ENCODE measurements at regions not wholly inside any gene's neighbourhood (a gene's known extent, or its start where the extent isn't known, plus 50 kb on each side); places are given as distances from the start of the nearest gene placed in this dataset.

GRCh38 chr18:78698914-78699313, 280.7 kb upstream of the SALL3 start:
- Histone ChIP-seq H3K4me1 (no peaks in the 10 kb centered on the region), H3K27me3 (peaks cover 0 to 16% of the 10 kb centered on the region in 2 donors), H3K4me3 (no peak overlapping the region), H3K36me3 (no peaks in the 10 kb centered on the region), H3K27ac (no peak overlapping the region), H3K9me3 (no peaks in the 10 kb centered on the region)
- no peak for ATAC-seq
- intact Hi-C loops (cut with DNase I): no loop called here
- TF ChIP-seq CTCF (IDR thresholded peaks at IDR 0.05): no peak
- DNase-seq: peak in 1 of 4 donors; percentile 9

GRCh38 chr18:78699499-78699898, 280.1 kb upstream of the SALL3 start:
- ATAC-seq (no peak), DNase-seq (peak in 1 of 4 donors; percentile 35)
- intact Hi-C loops (cut with DNase I): no loop called here
- H3K27me3 ChIP-seq: peaks cover 0 to 16% of the 10 kb centered on the region in 2 donors
- no peaks in the 10 kb centered on the region for H3K36me3 ChIP-seq
- H3K9me3 ChIP-seq: no peaks in the 10 kb centered on the region
- no peaks in the 10 kb centered on the region for H3K4me1 ChIP-seq
- no peak overlapping the region for H3K27ac ChIP-seq
- no peak for TF ChIP-seq CTCF (IDR thresholded peaks at IDR 0.05)
- no peak overlapping the region for H3K4me3 ChIP-seq

GRCh38 chr18:78701771-78702396, 277.7 kb upstream of the SALL3 start:
- intact Hi-C loops (cut with DNase I): no loop called here
- peaks cover 0 to 16% of the 10 kb centered on the region in 2 donors for H3K27me3 ChIP-seq
- no peak for DNase-seq
- H3K4me3 ChIP-seq: no peak overlapping the region
- peaks cover 0 to 6% of the 10 kb centered on the region in 2 donors for H3K9me3 ChIP-seq
- H3K4me1 ChIP-seq: no peaks in the 10 kb centered on the region
- no peak for TF ChIP-seq CTCF (IDR thresholded peaks at IDR 0.05)
- no peak for ATAC-seq
- H3K36me3 ChIP-seq: no peaks in the 10 kb centered on the region
- H3K27ac ChIP-seq: no peak overlapping the region

- H3K9me3 ChIP-seq: peaks cover 0 to 17% of the 10 kb centered on the region in 2 donors
- ATAC-seq: no peak
- H3K4me3 ChIP-seq: no peak overlapping the region
- peak in 1 of 4 donors; percentile 57 for DNase-seq
- no peaks in the 10 kb centered on the region for H3K36me3 ChIP-seq
- H3K27ac ChIP-seq: no peak overlapping the region
- intact Hi-C loops (cut with DNase I): no loop called here
- TF ChIP-seq CTCF (IDR thresholded peaks at IDR 0.05): no peak
- H3K4me1 ChIP-seq: no peaks in the 10 kb centered on the region
- peaks cover 0 to 16% of the 10 kb centered on the region in 2 donors for H3K27me3 ChIP-seq
Observed at GRCh38 chr18:78703291-78703690, 276.3 kb upstream of the SALL3 start.

GRCh38 chr18:78704971-78705461, 274.6 kb upstream of the SALL3 start:
- Histone ChIP-seq H3K9me3 (peaks cover 0 to 28% of the 10 kb centered on the region in 2 donors), H3K27ac (no peak overlapping the region), H3K4me3 (no peak overlapping the region), H3K36me3 (no peaks in the 10 kb centered on the region), H3K4me1 (no peaks in the 10 kb centered on the region), H3K27me3 (peaks cover 0 to 16% of the 10 kb centered on the region in 2 donors)
- intact Hi-C loops (cut with DNase I): no loop called here
- peak in 1 of 4 donors; percentile 72 for DNase-seq
- ATAC-seq: no peak
- TF ChIP-seq CTCF (IDR thresholded peaks at IDR 0.05): no peak

All from left lung (tissue), 4 donors.